HG03060 (cell line): ENCODE measurements at regions not wholly inside any gene's neighbourhood (a gene's known extent, or its start where the extent isn't known, plus 50 kb on each side); places are given as distances from the start of the nearest gene placed in this dataset.

Source experiments
- ATAC-seq: cut with Tn5 transposase; IDR thresholded peaks from one replicate; pipeline ENCODE4 v1.9.1; 2021; ENCODE audit warnings: low read depth, moderate number of reproducible peaks; ENCODE audit not compliant: unreplicated experiment

DNA sequence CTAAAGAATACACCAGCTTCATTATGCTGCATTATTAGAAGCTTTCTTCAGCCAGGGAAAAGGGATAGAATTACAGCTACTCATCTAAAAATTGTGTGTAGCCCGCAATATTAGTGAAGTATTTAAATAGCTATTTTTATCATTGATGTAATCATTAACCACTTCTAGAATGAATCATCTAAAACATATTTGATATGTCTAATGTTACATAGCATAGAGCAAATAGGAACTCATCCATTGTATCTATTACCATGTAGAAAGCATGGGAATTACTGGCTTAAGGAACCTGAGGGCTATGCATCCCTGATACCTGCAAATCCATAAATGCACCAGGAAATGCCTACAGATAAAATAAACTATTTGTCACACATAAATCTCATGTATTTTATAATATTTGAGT is 54.5 kb upstream of the VGLL3 start:
- ATAC-seq: no peak

- ATAC-seq: no peak
Observed at GRCh38 chr3:87044846-87045245, 53.9 kb upstream of the VGLL3 start.

GRCh38 chr3:87044409-87044808 is 53.5 kb upstream of the VGLL3 start:
- no peak for ATAC-seq

GRCh38 chr3:87041191-87041590 is 50.2 kb upstream of the VGLL3 start:
- ATAC-seq: no peak
